Nephron (organoid): ENCODE measurements at regions not wholly inside any gene's neighbourhood (a gene's known extent, or its start where the extent isn't known, plus 50 kb on each side); places are given as distances from the start of the nearest gene placed in this dataset.

Source experiments
- H3K27ac Mint-ChIP-seq, 3 experiments: 2 replicates each; pipeline ENCODE4 v1.8.0; 2020; ENCODE audit warnings: mixed read lengths in 3 of 3, mild to moderate bottlenecking in 2 of 3, moderate library complexity in 1 of 3
- H3K27me3 Mint-ChIP-seq: 2 replicates; pipeline ENCODE4 v1.8.0; 2021; ENCODE audit warnings: low read depth, mild to moderate bottlenecking, moderate library complexity, mixed read lengths
- H3K36me3 Mint-ChIP-seq: 2 replicates; pipeline ENCODE4 v1.8.0; 2020; ENCODE audit warnings: low read depth, mixed read lengths
- H3K4me1 Mint-ChIP-seq: 2 replicates; pipeline ENCODE4 v1.8.0; 2020; ENCODE audit warnings: mixed read lengths
- H3K4me3 Mint-ChIP-seq, 3 experiments: 2 replicates each; pipeline ENCODE4 v1.8.0; 2020; ENCODE audit warnings: mild to moderate bottlenecking in 3 of 3, mixed read lengths in 3 of 3, moderate library complexity in 2 of 3
- H3K9me3 Mint-ChIP-seq: 2 replicates; pipeline ENCODE4 v1.8.0; 2020; ENCODE audit warnings: mixed read lengths
- CTCF ChIP-seq, 3 experiments: fragments of 200-600 bp; sonication (generic); IDR thresholded peaks; one replicate each; pipeline ENCODE4 v1.5.0; 2021; ENCODE audit warnings: antibody characterized with exemption in 3 of 3; ENCODE audit not compliant: unreplicated experiment in 3 of 3

- TF ChIP-seq CTCF (IDR thresholded peaks at IDR 0.05; ENCODE audit: unreplicated experiment in 3 of 3) = no peak
- peaks cover 4% of the 10 kb centered on the region for H3K4me1 Mint-ChIP-seq
- no peak overlapping the region for H3K4me3 Mint-ChIP-seq
- H3K27me3 Mint-ChIP-seq = peaks cover 14% of the 10 kb centered on the region
- H3K9me3 Mint-ChIP-seq = peaks cover 4% of the 10 kb centered on the region
- no peaks in the 10 kb centered on the region for H3K36me3 Mint-ChIP-seq
- H3K27ac Mint-ChIP-seq = no peak overlapping the region
These were observed 195.7 kb downstream of the SPTSSA start for GRCh38 chr14:34266344-34266743.

GRCh38 chr14:34262127-34262910 is 199.7 kb downstream of the SPTSSA start:
- Mint-ChIP-seq H3K9me3 (no peaks in the 10 kb centered on the region), H3K27ac (no peak overlapping the region), H3K4me3 (no peak overlapping the region), H3K4me1 (peaks cover 4% of the 10 kb centered on the region), H3K27me3 (peaks cover 7% of the 10 kb centered on the region), H3K36me3 (no peaks in the 10 kb centered on the region)
- TF ChIP-seq CTCF (IDR thresholded peaks at IDR 0.05; ENCODE audit: unreplicated experiment in 3 of 3) = no peak

- Mint-ChIP-seq H3K27me3 (peaks cover 7% of the 10 kb centered on the region), H3K4me3 (no peak overlapping the region), H3K4me1 (peaks cover 4% of the 10 kb centered on the region), H3K27ac (no peak overlapping the region), H3K9me3 (no peaks in the 10 kb centered on the region), H3K36me3 (no peaks in the 10 kb centered on the region)
- no peak for TF ChIP-seq CTCF (IDR thresholded peaks at IDR 0.05; ENCODE audit: unreplicated experiment in 3 of 3)
These were observed 202.0 kb downstream of the SPTSSA start for GRCh38 chr14:34259996-34260395.

- Mint-ChIP-seq H3K36me3 (no peaks in the 10 kb centered on the region), H3K4me3 (no peak overlapping the region), H3K4me1 (peaks cover 4% of the 10 kb centered on the region), H3K27ac (no peak overlapping the region), H3K9me3 (no peaks in the 10 kb centered on the region), H3K27me3 (peaks cover 11% of the 10 kb centered on the region)
- no peak for TF ChIP-seq CTCF (IDR thresholded peaks at IDR 0.05; ENCODE audit: unreplicated experiment in 3 of 3)
These were observed 203.7 kb downstream of the SPTSSA start for GRCh38 chr14:34258318-34258717.

- Mint-ChIP-seq H3K9me3 (no peaks in the 10 kb centered on the region), H3K27me3 (peaks cover 11% of the 10 kb centered on the region), H3K4me1 (peaks cover 4% of the 10 kb centered on the region), H3K36me3 (no peaks in the 10 kb centered on the region), H3K4me3 (no peak overlapping the region), H3K27ac (no peak overlapping the region)
- no peak for TF ChIP-seq CTCF (IDR thresholded peaks at IDR 0.05; ENCODE audit: unreplicated experiment in 3 of 3)
These were observed 204.5 kb downstream of the SPTSSA start for GRCh38 chr14:34257505-34257904.

GRCh38 chr14:34256223-34256622 is 205.8 kb downstream of the SPTSSA start:
- H3K27ac Mint-ChIP-seq = no peak overlapping the region
- H3K4me1 Mint-ChIP-seq = no peaks in the 10 kb centered on the region
- no peak overlapping the region for H3K4me3 Mint-ChIP-seq
- H3K27me3 Mint-ChIP-seq = peaks cover 4% of the 10 kb centered on the region
- no peak for TF ChIP-seq CTCF (IDR thresholded peaks at IDR 0.05; ENCODE audit: unreplicated experiment in 3 of 3)
- H3K9me3 Mint-ChIP-seq = no peaks in the 10 kb centered on the region
- no peaks in the 10 kb centered on the region for H3K36me3 Mint-ChIP-seq
